ENCODE measurements at regions not wholly inside any gene's neighbourhood (a gene's known extent, or its start where the extent isn't known, plus 50 kb on each side); places are given as distances from the start of the nearest gene placed in this dataset.

- no peaks in the 10 kb centered on the region for H3K4me1 ChIP-seq
- H3K27me3 ChIP-seq (replicated peaks in 1 of 7), result no peaks in the 10 kb centered on the region
- no peaks in the 10 kb centered on the region for H3K36me3 ChIP-seq
- no peak overlapping the region for H3K4me3 ChIP-seq
- TF ChIP-seq, protein P1, sequence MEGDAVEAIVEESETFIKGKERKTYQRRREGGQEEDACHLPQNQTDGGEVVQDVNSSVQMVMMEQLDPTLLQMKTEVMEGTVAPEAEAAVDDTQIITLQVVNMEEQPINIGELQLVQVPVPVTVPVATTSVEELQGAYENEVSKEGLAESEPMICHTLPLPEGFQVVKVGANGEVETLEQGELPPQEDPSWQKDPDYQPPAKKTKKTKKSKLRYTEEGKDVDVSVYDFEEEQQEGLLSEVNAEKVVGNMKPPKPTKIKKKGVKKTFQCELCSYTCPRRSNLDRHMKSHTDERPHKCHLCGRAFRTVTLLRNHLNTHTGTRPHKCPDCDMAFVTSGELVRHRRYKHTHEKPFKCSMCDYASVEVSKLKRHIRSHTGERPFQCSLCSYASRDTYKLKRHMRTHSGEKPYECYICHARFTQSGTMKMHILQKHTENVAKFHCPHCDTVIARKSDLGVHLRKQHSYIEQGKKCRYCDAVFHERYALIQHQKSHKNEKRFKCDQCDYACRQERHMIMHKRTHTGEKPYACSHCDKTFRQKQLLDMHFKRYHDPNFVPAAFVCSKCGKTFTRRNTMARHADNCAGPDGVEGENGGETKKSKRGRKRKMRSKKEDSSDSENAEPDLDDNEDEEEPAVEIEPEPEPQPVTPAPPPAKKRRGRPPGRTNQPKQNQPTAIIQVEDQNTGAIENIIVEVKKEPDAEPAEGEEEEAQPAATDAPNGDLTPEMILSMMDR (IDR thresholded peaks at IDR 0.05 in 8 of 11, conservative IDR thresholded peaks at IDR 0.05 in 3 of 11), result no peak
- TF ChIP-seq POLR2A (IDR thresholded peaks at IDR 0.05) (no peak), POLR2AphosphoS5 (IDR thresholded peaks at IDR 0.05) (no peak)
- intact Hi-C loops (cut with DNase I; ENCODE audit: low total_unique reads), result no loop called here
- 24 to 39% (median 35%) methylated on average over 3 of the region's 3 CpGs for WGBS, 5 donors
- no peak overlapping the region for H3K27ac ChIP-seq
- H3K9me3 ChIP-seq, result peaks cover 0 to 12% (median 6%) of the 10 kb centered on the region in 8 donors
- no peak for DNase-seq
Observed at GRCh38 chr2:194698012-194698411, 959.0 kb upstream of the SLC39A10 start.

DNA sequence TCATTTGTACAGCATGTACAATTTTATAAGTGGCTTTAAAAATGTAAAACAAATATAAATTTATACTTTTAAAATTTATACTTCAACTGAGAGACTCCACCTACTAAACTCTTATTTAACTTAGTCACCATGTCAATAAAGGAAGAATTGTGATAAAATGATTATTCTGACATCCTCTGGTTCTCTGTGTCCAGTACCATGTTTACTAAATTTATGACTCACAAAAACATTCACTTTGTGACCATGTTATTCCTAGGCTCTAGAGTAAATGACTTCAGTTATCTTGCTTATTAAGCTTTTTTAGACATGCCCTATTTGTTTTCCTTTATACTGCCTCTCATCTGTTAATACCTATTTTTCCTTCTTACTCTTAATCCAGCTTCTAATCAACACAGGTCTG lies 959.6 kb upstream of the SLC39A10 start:
- Histone ChIP-seq H3K4me3 (no peak overlapping the region), H3K9me3 (peaks cover 0 to 12% (median 6%) of the 10 kb centered on the region in 8 donors), H3K4me1 (no peaks in the 10 kb centered on the region), H3K27ac (no peak overlapping the region), H3K36me3 (no peaks in the 10 kb centered on the region), H3K27me3 (replicated peaks in 1 of 7) (no peaks in the 10 kb centered on the region)
- TF ChIP-seq, protein P1 (IDR thresholded peaks at IDR 0.05 in 8 of 11, conservative IDR thresholded peaks at IDR 0.05 in 3 of 11), result no peak
- TF ChIP-seq POLR2AphosphoS5 (IDR thresholded peaks at IDR 0.05), result no peak
- no peak for TF ChIP-seq POLR2A (IDR thresholded peaks at IDR 0.05)
- intact Hi-C loops (cut with DNase I; ENCODE audit: low total_unique reads), result no loop called here
- no peak for DNase-seq

GRCh38 chr2:194696690-194697089 lies 960.3 kb upstream of the SLC39A10 start:
- intact Hi-C loops (cut with DNase I; ENCODE audit: low total_unique reads), result no loop called here
- no peak overlapping the region for H3K27ac ChIP-seq
- DNase-seq, result no peak
- H3K27me3 ChIP-seq (replicated peaks in 1 of 7), result no peaks in the 10 kb centered on the region
- peaks cover 0 to 12% (median 6%) of the 10 kb centered on the region in 8 donors for H3K9me3 ChIP-seq
- no peaks in the 10 kb centered on the region for H3K36me3 ChIP-seq
- TF ChIP-seq, protein P1 (IDR thresholded peaks at IDR 0.05 in 8 of 11, conservative IDR thresholded peaks at IDR 0.05 in 3 of 11), result no peak
- TF ChIP-seq POLR2A (IDR thresholded peaks at IDR 0.05) (no peak), POLR2AphosphoS5 (IDR thresholded peaks at IDR 0.05) (no peak)
- H3K4me3 ChIP-seq, result no peak overlapping the region
- H3K4me1 ChIP-seq, result no peaks in the 10 kb centered on the region

DNA sequence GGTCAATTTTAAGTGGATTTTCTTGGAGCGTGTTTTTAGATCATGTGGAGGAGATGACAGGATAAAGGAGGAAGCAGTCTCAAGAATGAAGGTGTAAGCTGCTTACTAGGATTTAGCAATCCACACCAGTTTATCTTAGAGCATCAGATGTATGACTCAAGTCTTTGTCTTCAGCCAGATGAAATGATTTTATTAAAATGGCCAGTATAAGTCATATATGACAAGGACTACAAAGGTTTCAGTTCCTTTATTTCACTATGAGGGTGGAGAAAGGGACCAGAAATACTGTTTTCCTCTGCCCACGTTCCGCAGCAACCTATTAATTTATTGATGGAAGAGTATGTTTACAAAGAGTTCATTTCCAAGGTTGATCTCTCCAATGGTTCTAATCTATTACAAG lies 970.5 kb upstream of the SLC39A10 start:
- intact Hi-C loops (cut with DNase I; ENCODE audit: low total_unique reads), result no loop called here
- Histone ChIP-seq H3K27me3 (replicated peaks in 1 of 7) (no peaks in the 10 kb centered on the region), H3K9me3 (no peaks in the 10 kb centered on the region), H3K4me3 (no peak overlapping the region), H3K4me1 (no peaks in the 10 kb centered on the region), H3K27ac (no peak overlapping the region), H3K36me3 (no peaks in the 10 kb centered on the region)
- no peak for TF ChIP-seq POLR2AphosphoS5 (IDR thresholded peaks at IDR 0.05)
- TF ChIP-seq, protein P1 (IDR thresholded peaks at IDR 0.05 in 8 of 11, conservative IDR thresholded peaks at IDR 0.05 in 3 of 11), result no peak
- TF ChIP-seq POLR2A (IDR thresholded peaks at IDR 0.05), result no peak
- no peak for DNase-seq
- 78 to 90% (median 81%) methylated on average over 3 of the region's 3 CpGs for WGBS, 5 donors

All from spleen (tissue), 11 donors.